Transverse colon (tissue), 4 donors: ENCODE measurements at regions not wholly inside any gene's neighbourhood (a gene's known extent, or its start where the extent isn't known, plus 50 kb on each side); places are given as distances from the start of the nearest gene placed in this dataset.

Experiments used
- CTCF ChIP-seq, 5 experiments: fragments of 200-600 bp in 3 of 5; fragments of 450-650 bp in 2 of 5; sonication (generic) in 3 of 5; IDR thresholded peaks; 1 replicate in 2 of 5; 2 replicates in 3 of 5; pipeline ENCODE4 v1.5.1; 2016 to 2017; ENCODE audit warnings: antibody characterized with exemption in 5 of 5, inconsistent platforms in 3 of 5, mild to moderate bottlenecking in 2 of 5, moderate library complexity in 1 of 5
- POLR2AphosphoS5 ChIP-seq, 3 donors: sonication (generic); formaldehyde crosslinking; IDR thresholded peaks; one replicate each; pipeline ENCODE4 v1.6.1; 2016; ENCODE audit warnings: antibody characterized with exemption in 3 of 3

- TF ChIP-seq POLR2AphosphoS5 (IDR thresholded peaks at IDR 0.05) (no peak), CTCF (IDR thresholded peaks at IDR 0.05) (no peak)
These were observed 63.7 kb upstream of the SPINK5 start for GRCh38 chr5:148000036-148000435.
